ENCODE measurements at regions not wholly inside any gene's neighbourhood (a gene's known extent, or its start where the extent isn't known, plus 50 kb on each side); places are given as distances from the start of the nearest gene placed in this dataset.

GRCh38 chr17:68135141-68135887 lies 99.8 kb downstream of the KPNA2 start:
- TF ChIP-seq, protein P1, sequence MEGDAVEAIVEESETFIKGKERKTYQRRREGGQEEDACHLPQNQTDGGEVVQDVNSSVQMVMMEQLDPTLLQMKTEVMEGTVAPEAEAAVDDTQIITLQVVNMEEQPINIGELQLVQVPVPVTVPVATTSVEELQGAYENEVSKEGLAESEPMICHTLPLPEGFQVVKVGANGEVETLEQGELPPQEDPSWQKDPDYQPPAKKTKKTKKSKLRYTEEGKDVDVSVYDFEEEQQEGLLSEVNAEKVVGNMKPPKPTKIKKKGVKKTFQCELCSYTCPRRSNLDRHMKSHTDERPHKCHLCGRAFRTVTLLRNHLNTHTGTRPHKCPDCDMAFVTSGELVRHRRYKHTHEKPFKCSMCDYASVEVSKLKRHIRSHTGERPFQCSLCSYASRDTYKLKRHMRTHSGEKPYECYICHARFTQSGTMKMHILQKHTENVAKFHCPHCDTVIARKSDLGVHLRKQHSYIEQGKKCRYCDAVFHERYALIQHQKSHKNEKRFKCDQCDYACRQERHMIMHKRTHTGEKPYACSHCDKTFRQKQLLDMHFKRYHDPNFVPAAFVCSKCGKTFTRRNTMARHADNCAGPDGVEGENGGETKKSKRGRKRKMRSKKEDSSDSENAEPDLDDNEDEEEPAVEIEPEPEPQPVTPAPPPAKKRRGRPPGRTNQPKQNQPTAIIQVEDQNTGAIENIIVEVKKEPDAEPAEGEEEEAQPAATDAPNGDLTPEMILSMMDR (IDR thresholded peaks at IDR 0.05; ENCODE audit: low read depth, low read length) = no peak
- DNase-seq = no peak
- Histone ChIP-seq H3K4me3 (ENCODE audit: low read depth, low read length) (no peak overlapping the region), H3K9me3 (no peaks in the 10 kb centered on the region), H3K27me3 (no peaks in the 10 kb centered on the region), H3K36me3 (no peaks in the 10 kb centered on the region), H3K4me1 (no peaks in the 10 kb centered on the region)

DNA sequence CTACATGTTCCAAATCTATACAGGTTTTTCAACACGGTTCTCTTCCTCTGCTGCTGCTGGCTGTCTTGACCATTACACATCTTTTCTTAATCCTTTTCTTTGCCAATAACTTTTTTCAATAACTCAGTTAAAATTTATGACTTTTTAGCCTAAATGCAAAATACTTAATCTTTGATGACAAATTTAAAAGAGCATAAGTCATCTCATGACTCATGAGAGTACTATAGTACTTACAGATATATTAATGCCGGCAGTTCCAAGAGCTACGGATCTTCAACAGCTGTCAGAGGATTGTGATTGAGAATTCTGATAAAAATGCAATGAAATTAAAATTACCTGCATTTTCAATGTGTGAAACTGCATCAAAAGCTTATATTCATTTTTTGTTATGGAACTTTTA lies 105.5 kb downstream of the KPNA2 start:
- no peaks in the 10 kb centered on the region for H3K36me3 ChIP-seq
- TF ChIP-seq, protein P1 (IDR thresholded peaks at IDR 0.05; ENCODE audit: low read depth, low read length) = no peak
- no peak for DNase-seq
- H3K4me3 ChIP-seq (ENCODE audit: low read depth, low read length) = no peak overlapping the region
- H3K9me3 ChIP-seq = no peaks in the 10 kb centered on the region
- H3K4me1 ChIP-seq = no peaks in the 10 kb centered on the region
- no peaks in the 10 kb centered on the region for H3K27me3 ChIP-seq

GRCh38 chr17:68142595-68142994 lies 105.2 kb upstream of the AMZ2 start:
- Histone ChIP-seq H3K36me3 (no peaks in the 10 kb centered on the region), H3K4me3 (ENCODE audit: low read depth, low read length) (no peak overlapping the region), H3K27me3 (no peaks in the 10 kb centered on the region), H3K9me3 (no peaks in the 10 kb centered on the region), H3K4me1 (no peaks in the 10 kb centered on the region)
- DNase-seq = no peak
- TF ChIP-seq, protein P1 (IDR thresholded peaks at IDR 0.05; ENCODE audit: low read depth, low read length) = no peak

DNA sequence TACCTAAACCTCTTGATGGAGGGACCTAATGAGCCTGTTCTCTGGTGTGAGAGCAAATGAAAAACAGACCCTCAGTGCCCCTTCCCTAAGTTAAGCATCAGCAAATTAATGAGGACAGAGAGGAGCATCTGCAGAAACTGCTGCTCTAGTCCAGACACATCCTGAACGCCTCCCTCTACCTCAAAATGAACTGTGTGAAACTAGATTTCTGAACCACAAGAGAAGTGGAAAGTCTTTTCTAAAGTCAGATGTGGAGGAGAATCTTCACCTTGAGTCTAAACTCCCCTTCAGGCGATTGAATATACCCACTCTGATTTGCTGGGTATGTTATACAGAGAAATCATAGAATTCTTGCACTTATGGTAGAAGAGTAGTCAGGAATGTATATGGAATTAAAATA lies 104.4 kb upstream of the AMZ2 start:
- no peak for DNase-seq
- no peaks in the 10 kb centered on the region for H3K27me3 ChIP-seq
- TF ChIP-seq, protein P1 (IDR thresholded peaks at IDR 0.05; ENCODE audit: low read depth, low read length) = no peak
- no peak overlapping the region for H3K4me3 ChIP-seq (ENCODE audit: low read depth, low read length)
- H3K4me1 ChIP-seq = no peaks in the 10 kb centered on the region
- no peaks in the 10 kb centered on the region for H3K9me3 ChIP-seq
- H3K36me3 ChIP-seq = no peaks in the 10 kb centered on the region

- Histone ChIP-seq H3K36me3 (no peaks in the 10 kb centered on the region), H3K9me3 (no peaks in the 10 kb centered on the region), H3K27me3 (no peaks in the 10 kb centered on the region), H3K4me1 (no peaks in the 10 kb centered on the region), H3K4me3 (ENCODE audit: low read depth, low read length) (no peak overlapping the region)
- no peak for DNase-seq
- TF ChIP-seq, protein P1 (IDR thresholded peaks at IDR 0.05; ENCODE audit: low read depth, low read length) = no peak
These were observed 102.8 kb upstream of the AMZ2 start for GRCh38 chr17:68145088-68145487.

GRCh38 chr17:68148936-68149335 lies 98.9 kb upstream of the AMZ2 start:
- Histone ChIP-seq H3K36me3 (no peaks in the 10 kb centered on the region), H3K9me3 (no peaks in the 10 kb centered on the region), H3K27me3 (no peaks in the 10 kb centered on the region), H3K4me1 (no peaks in the 10 kb centered on the region), H3K4me3 (ENCODE audit: low read depth, low read length) (no peak overlapping the region)
- no peak for DNase-seq
- TF ChIP-seq, protein P1 (IDR thresholded peaks at IDR 0.05; ENCODE audit: low read depth, low read length) = no peak
